ENCODE measurements at regions not wholly inside any gene's neighbourhood (a gene's known extent, or its start where the extent isn't known, plus 50 kb on each side); places are given as distances from the start of the nearest gene placed in this dataset.

DNA sequence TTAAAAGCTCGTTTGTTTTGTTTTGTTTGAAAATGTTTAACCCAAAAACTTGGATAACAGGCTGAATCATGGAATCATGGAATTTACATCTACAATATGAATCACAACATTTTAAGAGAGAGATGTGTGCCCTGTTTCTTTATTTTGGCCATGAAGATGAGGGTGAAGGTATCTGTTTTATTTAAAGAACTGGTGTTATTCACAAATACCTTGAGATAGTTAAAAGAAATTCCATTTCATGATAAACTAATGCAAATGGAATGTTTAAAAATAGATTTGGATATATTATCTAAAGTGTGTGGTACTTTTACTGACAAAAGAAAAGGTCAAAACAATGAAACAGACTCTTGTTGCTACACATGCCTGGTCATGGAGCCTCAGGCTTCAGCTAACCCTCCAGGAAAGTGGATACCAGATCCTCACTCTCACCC, 486.0 kb upstream of the CFAP20DC start:
- TF ChIP-seq CTCF (IDR thresholded peaks at IDR 0.05) (no peak), POLR2AphosphoS5 (IDR thresholded peaks at IDR 0.05) (no peak)
